ENCODE measurements at regions not wholly inside any gene's neighbourhood (a gene's known extent, or its start where the extent isn't known, plus 50 kb on each side); places are given as distances from the start of the nearest gene placed in this dataset.
"Not testable (repeated sequence)": the region's sequence is repeated elsewhere in the genome, so short reads cannot be mapped to it uniquely, and the experiment has no call there.

DNA sequence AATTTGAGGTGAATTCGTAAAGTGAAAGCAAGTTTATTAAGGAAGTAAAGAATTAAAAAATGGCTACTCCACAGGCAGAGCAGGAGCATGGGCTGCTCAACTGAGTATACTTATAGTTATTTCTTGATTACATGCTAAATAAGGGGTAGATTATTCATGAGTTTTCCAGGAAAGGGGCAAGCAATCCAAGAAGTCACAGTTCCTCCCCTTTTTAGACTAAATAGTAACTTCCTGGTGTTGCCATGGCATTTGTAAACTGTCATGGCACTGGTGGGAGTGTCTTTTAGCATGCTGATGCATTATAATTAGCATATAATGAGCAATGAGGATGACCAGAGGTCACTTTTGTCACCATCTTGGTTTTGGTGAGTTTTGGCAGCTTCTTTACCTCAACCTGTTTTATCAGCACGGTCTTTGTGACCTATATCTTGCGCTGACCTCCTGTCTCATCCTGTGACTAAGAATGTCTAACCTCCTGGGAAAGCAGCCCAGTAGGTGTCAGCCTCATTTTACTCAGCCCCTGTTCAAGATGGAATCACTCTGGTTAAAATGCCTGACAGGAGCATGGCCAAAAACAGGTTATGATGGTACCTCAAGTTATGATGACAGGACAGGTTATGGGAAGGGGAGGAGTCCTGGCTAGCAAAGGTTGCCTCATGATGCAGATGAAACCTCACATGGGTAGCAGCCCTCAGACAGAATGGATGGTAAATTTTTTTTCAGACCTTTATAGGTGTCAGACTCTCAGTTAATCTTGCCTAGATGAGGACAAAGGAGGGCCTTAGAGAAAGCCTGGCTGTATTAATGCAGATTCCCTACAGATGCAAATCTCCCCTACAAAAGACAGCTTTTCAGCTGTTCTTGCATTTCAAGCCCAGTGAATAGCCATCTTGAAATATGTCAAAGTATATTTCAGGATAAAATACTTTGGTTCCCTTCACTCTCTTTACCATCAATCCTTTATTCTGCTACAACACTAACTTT lies 49.7 kb downstream of the SIPA1L2 start:
- DNase-seq (ENCODE audit: low read depth, low spot score), result no peak

DNA sequence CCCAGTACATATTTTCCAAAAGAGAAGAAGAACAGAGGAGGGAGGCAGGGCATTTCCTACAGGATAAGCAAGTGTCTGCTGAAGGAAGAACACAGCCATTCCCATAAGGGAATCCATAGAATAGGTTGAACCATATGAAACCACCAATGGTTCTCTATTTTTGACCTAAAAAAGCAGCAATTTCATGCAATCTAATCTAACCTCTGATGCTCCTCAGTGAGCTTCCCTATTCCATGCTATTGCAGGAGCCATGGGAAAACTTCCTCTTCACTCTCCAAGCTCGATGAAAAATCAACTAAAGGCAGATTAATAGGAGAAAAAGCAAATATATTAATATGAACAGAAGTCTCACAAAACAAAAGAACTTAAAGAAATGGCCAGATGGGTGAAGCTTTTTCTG lies 50.5 kb downstream of the SIPA1L2 start:
- DNase-seq (ENCODE audit: low read depth, low spot score), result no peak

DNA sequence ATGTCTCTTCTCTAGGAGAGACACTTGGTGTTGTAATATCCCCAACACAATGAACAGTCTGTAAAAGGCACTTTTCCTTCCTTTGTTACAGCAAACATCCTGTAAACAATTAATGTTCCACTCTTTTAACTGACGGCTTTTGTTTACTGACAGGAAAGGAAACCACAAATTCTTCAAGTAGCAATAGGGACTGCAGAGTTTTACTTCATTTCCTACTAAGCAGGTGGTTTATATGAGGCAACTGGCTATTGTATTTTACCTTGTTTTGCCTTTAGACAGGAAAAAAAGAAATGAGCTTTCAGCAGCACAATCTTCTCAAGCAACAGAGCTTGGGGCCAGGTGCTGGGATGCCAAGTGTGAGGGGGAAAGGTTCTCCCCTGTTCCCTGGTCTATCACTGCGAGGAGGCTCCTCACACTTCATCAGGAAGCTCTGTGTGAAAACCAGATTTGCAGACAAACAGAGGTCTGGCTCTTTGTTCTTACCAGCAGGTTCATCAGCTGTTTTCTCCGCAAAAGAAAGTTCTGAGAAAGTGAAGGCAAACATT lies 51.2 kb downstream of the SIPA1L2 start:
- DNase-seq (ENCODE audit: low read depth, low spot score), result peak; percentile 58

DNA sequence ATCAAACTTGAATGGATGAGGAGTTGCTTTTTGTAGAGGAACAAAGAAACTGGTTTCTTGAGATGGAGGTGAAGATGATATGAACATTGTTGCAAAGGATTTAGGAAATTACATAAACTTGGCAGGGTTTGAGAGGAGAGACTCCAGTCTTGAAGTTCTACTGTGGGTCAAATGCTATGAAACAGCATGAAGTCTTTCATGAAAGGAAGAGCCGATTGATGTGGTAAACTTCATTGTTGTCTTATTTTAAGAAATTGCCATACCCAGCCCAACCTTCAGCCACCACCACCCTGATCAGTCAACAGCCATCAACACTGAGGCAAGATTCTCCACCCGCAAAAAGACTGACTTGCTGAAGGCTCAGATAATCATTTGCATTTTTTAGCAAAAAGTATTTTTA lies 52.2 kb downstream of the SIPA1L2 start:
- DNase-seq (ENCODE audit: low read depth, low spot score), result no peak

DNA sequence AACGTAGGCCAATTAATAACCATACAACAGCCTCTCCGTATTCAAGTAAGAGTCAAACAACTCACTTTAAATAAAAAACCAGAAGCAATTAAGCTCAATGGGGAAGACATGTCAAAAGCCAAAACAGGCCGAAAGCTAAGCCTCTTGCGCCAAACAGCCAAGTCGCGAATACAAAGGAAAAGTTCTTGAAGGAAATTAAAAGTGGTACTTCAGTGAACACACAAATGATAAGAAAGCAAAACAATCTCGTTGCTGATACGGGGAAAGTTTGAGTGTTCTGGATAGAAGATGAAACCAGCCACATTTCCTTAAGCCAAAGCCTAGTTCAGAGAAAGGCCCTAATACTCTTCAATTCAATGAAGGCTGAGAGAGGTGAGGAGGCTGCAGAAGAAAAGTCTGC lies 53.4 kb downstream of the SIPA1L2 start:
- no peak for DNase-seq (ENCODE audit: low read depth, low spot score)

DNA sequence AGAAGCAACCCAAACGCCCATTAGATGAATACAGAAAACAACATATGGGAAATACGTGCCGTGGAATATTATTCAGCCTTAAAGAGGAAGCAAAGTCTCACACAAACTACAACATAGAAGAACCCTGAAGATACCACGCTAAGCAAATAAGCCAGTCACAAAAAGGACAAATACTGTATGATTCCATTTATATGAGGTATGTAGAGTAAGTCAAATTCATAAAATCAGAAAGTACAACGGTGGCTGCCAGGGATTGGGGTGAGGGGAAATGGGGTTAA lies 54.2 kb downstream of the SIPA1L2 start:
- no peak for DNase-seq (ENCODE audit: low read depth, low spot score)

DNA sequence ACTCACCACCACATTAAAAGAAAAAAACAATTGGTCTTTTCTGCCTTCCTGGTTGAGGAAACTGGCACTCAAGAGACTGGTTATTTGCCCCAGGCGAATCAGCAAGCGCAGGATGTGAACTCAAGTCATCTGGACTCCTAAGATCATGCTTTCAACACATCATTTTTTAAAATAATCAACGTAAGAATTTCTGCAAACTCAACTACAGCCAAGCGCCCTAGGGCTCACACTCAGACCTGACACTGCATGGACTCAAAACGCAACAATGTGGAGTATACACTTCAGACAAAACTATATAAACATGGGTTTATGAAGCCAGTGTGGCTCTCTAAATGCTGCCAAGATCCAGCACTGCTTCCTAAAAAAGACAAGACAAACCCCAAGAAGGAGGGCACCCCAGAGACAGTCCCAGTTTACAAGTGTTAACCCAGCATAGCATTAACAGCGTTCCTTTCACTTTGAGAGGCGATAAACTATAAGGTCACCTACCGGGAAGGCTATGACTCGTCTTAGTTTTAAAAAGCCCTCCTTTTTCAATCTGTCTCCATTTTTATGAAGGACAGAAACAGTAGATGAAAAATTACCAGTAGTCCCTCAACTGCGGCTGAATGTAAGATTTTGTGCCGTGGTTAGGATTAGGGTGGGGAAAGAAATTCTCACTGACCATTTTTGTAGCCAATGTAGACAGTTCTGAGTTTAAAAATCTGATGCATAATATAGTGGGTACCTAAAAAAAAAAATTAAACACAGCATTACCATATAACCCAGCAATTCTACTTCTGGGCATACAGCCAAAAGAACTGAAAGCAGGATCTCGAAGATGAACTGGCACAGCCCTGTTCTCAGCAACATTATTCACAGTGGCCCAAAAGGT lies 54.8 kb downstream of the SIPA1L2 start:
- no peak for DNase-seq (ENCODE audit: low read depth, low spot score)

DNA sequence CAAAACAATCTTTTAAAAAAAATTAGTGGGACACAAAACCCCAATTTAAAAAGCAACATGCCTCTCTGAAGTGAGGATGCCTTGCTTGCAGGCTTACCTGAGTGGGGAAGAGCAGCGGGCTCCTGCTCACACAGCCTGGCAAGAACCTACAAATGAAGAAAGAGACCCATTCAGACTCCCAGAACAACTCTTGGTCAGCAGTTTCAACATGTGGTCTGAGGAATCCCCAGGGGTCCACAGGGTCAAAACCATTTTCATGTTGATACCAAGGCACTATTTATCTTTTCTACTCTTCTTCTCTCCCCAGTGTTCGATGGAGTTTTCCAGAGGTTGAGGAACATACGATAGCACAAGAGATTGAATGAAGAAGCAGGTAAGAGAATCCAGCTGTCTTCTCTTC lies 55.9 kb downstream of the SIPA1L2 start:
- no peak for DNase-seq (ENCODE audit: low read depth, low spot score)

DNA sequence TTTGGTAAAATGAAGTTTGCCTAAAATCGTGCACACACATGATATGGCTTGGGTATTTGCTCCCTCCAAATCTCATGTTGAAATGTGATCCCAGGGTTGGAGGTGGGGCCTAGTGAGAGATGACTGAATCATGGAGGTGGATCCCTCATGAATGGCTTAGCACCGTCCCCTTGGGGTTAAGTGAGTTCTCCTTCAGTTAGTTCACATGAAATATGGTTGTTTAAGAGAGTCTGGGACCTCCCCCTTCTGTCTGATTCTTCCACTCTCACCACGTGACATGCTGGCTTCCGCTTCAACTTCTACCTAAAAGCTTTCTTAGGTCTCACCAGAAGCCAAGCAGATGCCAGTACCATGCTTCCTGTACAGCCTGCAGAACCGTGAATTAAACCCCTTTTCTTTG lies 58.4 kb downstream of the SIPA1L2 start:
- no peak for DNase-seq (ENCODE audit: low read depth, low spot score)

DNA sequence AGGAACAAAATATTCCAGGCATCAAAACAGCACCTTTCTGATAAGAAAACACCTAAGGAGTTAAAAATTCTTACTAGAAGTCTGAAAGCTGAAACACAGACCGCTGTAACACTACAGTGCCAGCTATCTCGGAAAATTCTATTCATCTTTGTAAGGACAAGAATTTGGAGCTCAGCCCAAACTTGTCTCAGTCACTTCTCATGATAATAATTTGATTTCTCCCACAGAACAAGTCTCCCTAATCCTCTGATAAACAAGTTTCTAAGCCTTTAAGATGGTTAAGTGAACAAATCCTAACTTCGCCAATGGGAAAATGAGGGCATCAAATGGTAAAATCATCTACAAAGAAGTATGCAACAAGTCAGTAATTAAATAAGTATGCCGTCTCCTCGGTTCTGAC lies 59.9 kb downstream of the SIPA1L2 start:
- no peak for DNase-seq (ENCODE audit: low read depth, low spot score)

DNA sequence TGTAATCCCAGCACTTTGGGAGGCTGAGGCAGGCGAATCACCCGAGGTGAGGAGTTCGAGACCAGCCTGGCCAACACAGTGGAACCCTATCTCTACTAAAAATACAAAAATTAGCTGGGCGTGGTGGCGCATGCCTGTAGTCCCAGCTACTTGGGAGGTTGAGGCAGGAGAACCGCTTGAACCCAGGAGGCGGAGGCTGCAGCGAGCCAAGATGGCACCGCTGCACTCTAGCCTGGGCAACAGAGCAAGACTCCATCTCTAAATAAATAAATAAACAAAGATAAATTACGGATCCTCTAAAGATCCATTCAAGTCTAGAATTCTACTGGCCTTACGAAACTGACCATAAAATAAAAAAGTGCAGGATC lies 60.4 kb downstream of the SIPA1L2 start:
- DNase-seq (ENCODE audit: low read depth, low spot score), result not testable (repeated sequence)

DNA sequence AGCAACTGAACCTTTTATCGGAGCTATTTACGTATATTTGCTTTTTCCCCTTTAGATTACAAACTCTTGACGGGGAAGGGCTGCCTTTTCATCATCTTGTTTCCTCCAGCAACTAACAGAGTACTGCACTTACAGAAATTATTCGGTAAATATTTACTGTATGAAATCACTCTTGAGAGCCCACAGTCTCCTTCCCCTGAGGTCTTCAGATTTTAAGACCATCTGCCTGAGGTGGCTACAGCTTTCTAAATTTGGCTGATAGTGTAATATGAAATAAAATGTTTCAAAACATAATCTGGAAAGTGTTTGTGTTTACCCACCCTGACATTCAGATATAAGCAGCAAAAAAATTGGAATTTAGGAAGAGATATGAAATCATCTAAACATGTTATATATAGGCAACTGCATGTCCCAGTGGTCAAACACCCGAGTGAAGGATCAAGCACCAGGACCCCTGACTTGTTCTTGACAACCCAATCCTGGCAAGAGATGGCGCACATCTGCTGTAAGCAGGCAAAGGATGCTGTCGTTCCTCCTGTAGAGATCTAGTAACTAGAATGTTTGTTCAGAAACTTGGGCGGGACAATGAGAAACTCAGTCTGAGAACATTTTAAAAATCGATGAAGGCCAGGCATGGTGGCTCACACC lies 60.9 kb downstream of the SIPA1L2 start:
- DNase-seq (ENCODE audit: low read depth, low spot score), result no peak

DNA sequence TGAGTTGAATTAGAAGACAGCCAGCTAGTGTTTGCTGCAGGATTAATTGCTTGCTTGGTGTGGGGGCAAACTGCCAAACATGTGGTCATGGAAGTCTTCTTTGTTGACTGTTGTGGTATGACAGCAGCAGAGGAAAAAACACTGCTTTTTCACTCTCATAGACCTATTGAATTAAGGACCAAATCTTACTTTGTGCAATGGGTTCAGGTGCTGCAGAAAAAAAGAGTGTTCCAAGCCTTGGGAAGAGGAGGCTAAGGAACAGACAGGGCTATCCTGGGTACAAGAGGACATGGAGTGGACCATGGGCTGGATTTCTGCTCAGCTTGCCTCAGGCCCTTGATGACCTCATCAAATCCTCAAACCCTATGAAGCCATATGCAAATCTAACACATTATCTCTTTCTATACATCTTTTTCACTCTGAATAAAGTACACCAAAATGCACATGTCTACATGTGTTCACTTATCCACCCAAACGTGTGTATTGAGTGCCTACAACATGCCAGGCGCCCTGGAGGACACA lies 61.5 kb downstream of the SIPA1L2 start:
- DNase-seq (ENCODE audit: low read depth, low spot score), result no peak

DNA sequence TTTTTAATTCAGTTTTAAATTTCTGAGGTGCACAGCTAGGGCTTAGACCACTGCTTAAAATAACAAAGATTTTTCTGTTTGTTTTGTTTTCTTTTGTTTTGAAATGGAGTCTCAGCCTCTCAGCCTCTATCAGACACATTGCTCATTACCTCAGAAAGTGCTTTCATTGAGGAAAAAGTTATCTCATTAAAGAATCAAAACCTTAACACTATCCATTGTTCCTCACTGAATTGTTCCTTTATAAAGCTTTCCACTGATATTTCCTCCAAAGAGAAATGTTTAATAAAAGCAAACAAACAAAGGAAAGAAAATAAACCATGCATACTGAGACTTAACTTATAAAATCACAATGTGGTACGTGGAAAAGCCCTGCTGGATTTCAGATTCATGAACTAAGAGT lies 63.8 kb downstream of the SIPA1L2 start:
- no peak for DNase-seq (ENCODE audit: low read depth, low spot score)

DNA sequence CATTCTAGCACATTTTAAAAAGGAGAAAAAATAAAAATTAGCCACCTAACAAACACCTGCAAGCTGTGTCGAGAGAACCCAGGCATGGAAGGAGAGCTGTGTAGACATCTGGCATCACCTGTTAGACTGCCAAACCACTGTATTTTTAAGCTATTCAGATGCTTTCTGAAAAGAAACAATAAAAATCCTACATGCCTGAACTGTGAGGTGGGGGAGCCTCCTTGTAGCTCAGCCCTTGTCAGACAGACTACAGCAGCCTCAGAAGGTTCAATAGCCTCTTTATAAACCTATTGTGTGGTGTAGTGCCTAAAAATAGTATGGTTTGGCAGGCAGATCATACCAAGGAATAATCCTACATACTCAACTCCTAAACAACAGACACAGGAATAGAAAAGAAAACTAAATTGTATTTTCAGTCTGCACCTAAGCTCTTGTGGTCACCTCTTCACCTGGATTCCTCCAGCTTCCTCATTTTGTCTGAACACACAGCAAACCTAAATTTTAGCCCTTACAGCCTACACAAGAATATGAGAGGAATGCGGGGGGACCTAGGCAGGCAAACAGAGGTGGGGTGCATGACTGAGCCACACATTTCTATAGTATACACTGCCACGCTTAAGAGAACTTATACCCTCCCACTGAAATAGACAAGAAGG lies 67.0 kb downstream of the SIPA1L2 start:
- no peak for DNase-seq (ENCODE audit: low read depth, low spot score)

DNA sequence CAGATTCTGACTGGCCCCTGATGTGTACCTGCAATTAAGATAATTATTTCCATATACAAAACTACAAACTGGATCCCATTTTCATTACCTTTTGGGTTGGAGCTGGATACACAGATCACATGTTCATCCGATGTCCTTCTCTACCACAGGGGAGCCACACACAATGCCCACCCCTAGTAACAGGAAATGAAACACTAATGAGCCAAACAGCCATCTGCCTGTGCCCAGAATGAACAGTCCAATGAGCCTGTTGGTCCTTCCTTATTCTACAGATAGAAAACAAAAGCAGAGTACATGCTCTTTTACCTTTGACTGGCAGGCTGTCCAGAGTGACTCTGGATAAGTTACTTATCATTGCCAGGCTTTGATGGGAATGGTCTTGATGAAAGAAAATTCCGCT lies 68.6 kb downstream of the SIPA1L2 start:
- DNase-seq (ENCODE audit: low read depth, low spot score), result no peak

DNA sequence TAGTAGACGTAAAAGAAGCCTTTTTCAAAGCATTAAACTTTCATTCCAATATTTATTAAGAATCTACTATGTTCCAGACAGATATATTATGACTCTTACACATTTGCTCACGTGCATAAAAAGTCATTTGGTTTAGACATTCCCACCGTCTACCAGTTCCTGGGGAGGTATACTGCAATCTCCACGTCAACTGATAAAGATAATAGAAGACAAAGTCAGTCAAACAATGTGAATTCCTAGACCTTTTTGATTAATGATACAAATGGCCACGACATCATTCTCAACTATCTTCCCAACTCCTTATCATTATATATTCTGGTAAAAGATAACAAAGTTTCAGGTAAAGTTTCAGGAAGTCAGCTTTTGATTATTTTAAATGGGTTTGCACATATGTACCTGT lies 69.0 kb downstream of the SIPA1L2 start:
- no peak for DNase-seq (ENCODE audit: low read depth, low spot score)

DNA sequence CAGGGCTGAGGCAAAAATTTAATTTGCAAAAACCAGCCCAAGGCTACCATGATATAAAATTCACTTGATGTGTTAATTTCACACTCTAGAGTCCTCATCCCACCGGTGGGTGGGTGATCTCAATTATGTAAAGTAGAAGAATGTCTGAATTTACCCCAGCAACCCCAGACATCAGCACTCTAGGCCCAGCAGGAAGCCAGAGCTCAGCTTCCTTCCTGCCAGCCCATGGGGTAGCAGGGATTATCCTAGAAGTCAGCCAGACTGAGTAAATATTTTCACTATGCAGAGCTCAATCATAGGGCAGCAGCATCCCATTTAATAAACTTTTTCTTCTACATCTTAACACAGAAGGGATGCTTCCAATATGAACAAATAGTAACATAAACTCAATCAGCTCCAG lies 71.0 kb downstream of the SIPA1L2 start:
- DNase-seq (ENCODE audit: low read depth, low spot score), result peak; percentile 60

DNA sequence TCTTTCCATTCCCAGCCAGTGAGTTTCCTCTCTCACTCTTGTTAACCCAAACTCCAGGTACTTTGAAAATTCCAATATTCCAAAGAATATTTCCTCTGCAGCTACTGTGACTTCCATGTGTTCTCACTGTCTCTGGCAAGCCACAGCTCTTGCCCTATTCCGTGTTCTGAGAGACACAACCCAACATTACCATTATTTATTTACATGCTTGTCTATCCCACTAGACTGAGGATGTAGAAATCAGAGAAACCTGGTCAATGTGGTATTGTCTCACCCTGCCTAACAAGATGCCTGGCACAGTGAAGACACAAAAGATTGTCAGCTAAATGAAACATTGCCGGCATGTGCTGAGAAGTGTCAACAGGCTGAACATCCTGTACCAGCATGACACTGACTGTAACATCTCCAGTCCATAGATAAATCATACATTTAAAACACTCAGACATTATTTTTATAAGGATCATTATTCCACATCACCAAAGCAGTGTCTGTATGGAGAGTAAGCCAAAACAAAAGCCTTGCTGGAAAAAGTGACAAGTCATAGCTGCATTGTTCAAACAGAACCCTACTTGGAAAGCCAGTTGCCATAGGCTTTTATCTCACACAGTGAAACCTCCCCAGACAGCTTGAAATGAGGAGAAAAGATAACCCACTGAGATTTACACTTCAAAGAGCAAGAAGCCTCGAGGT lies 72.3 kb downstream of the SIPA1L2 start:
- no peak for DNase-seq (ENCODE audit: low read depth, low spot score)

DNA sequence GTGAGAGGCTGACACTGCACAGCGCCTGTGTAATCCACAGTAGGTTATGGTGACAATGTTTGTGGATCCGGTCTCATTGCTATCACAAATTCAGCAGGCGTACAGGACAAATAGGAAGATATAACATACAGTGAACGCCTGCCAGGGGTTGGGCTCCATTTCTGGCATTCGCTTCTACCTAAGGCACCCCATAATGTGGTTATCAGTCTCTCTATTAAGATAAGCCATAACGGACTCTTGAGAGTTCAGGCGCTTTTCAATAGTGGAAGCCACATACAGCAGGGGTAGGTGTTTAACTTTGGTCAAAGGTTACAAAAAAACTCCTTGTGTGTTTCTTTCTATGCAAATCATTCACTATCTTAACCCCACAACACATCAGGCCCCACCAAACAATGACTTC lies 72.8 kb downstream of the SIPA1L2 start:
- DNase-seq (ENCODE audit: low read depth, low spot score), result no peak

DNA sequence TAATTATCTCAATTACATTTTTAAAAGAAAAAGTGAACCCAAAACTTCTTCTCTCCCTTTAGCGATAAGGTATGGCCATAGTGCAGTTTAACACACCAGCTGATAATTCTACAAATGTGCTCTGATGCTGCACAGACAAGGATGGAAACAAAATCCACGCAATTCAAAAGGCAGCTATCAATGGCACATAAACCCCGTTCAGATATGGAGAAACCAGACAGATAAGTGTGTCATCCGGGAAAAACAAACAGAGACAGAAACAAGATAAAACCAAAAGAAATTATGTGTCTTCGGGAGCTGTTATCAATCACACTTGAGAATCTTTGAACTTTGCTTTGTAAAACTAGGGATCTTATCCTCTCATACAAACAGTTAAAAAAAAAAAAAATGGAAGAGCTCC lies 73.6 kb downstream of the SIPA1L2 start:
- no peak for DNase-seq (ENCODE audit: low read depth, low spot score)

All from ELF-1 (cell line).